ENCODE measurements at regions not wholly inside any gene's neighbourhood (a gene's known extent, or its start where the extent isn't known, plus 50 kb on each side); places are given as distances from the start of the nearest gene placed in this dataset.

GRCh38 chr3:144114767-144115166 is 143.1 kb downstream of the DIPK2A start:
- TF ChIP-seq EZH2 (IDR thresholded peaks at IDR 0.05; ENCODE audit: low read length) (no peak), CTCF (optimal IDR thresholded peaks at IDR 0.05 in 1 of 3, IDR thresholded peaks at IDR 0.05 in 1 of 3, conservative IDR thresholded peaks at IDR 0.05 in 1 of 3; ENCODE audit: extremely low read depth in 1 of 3, insufficient read depth in 2 of 3, low read length in 3 of 3) (no peak)
